ENCODE measurements at regions not wholly inside any gene's neighbourhood (a gene's known extent, or its start where the extent isn't known, plus 50 kb on each side); places are given as distances from the start of the nearest gene placed in this dataset.

- no peak for TF ChIP-seq CTCF (IDR thresholded peaks at IDR 0.05; ENCODE audit: low read depth, low read length)
- TF ChIP-seq EZH2phosphoT487 (IDR thresholded peaks at IDR 0.05; ENCODE audit: low read depth), result no peak
Measured at GRCh38 chr16:76226481-76226880, 50.7 kb upstream of the CNTNAP4 start.

All from OCI-LY3 (cell line).